ENCODE measurements at regions not wholly inside any gene's neighbourhood (a gene's known extent, or its start where the extent isn't known, plus 50 kb on each side); places are given as distances from the start of the nearest gene placed in this dataset.

GRCh38 chr14:49975276-49975675, 82.4 kb downstream of the ARF6 start:
- no peaks in the 10 kb centered on the region for H3K36me3 ChIP-seq (ENCODE audit: insufficient read depth, low read length, poor library complexity, severe bottlenecking)

GRCh38 chr14:49975799-49976198, 82.9 kb downstream of the ARF6 start:
- no peak for DNase-seq (ENCODE audit: low spot score)
- CTCF ChIA-PET: no interaction called here
- no peaks in the 10 kb centered on the region for H3K9me3 ChIP-seq (ENCODE audit: low read depth, low read length, poor library complexity, severe bottlenecking)
- POLR2A ChIA-PET (ENCODE audit: low non-redundant PET): no interaction called here
- H3K36me3 ChIP-seq (ENCODE audit: insufficient read depth, low read length, poor library complexity, severe bottlenecking): no peaks in the 10 kb centered on the region
- no peaks in the 10 kb centered on the region for H3K27me3 ChIP-seq (replicated peaks; ENCODE audit: insufficient read depth, low read depth, low read length, poor library complexity)
- no peak for TF ChIP-seq CTCF (conservative IDR thresholded peaks at IDR 0.05; ENCODE audit: low read depth, low read length)
- TF ChIP-seq EZH2 (IDR thresholded peaks at IDR 0.05; ENCODE audit: borderline replicate concordance, low read depth, low read length, poor library complexity, severe bottlenecking): no peak
- H3K4me3 ChIP-seq (ENCODE audit: low read depth, low read length, poor library complexity, severe bottlenecking): no peak overlapping the region
- peaks cover 25% of the 10 kb centered on the region for H3K4me1 ChIP-seq (ENCODE audit: insufficient read depth, low read length, poor library complexity, severe bottlenecking)
- no peak overlapping the region for H3K27ac ChIP-seq (ENCODE audit: low read depth, low read length, poor library complexity, severe bottlenecking)
- BruUV-seq (replicated peaks): no TSS peak
- intact Hi-C loops (cut with micrococcal nuclease; ENCODE audit: unreplicated experiment): no loop called here

More at GRCh38 chr14:49975276-49975675, 82.4 kb downstream of the ARF6 start:
- POLR2A ChIA-PET (ENCODE audit: low non-redundant PET): no interaction called here
- Histone ChIP-seq H3K27ac (ENCODE audit: low read depth, low read length, poor library complexity, severe bottlenecking) (no peak overlapping the region), H3K9me3 (ENCODE audit: low read depth, low read length, poor library complexity, severe bottlenecking) (no peaks in the 10 kb centered on the region), H3K27me3 (replicated peaks; ENCODE audit: insufficient read depth, low read depth, low read length, poor library complexity) (no peaks in the 10 kb centered on the region), H3K4me1 (ENCODE audit: insufficient read depth, low read length, poor library complexity, severe bottlenecking) (peaks cover 30% of the 10 kb centered on the region), H3K4me3 (ENCODE audit: low read depth, low read length, poor library complexity, severe bottlenecking) (no peak overlapping the region)
- BruUV-seq (replicated peaks): no TSS peak
- intact Hi-C loops (cut with micrococcal nuclease; ENCODE audit: unreplicated experiment): no loop called here
- TF ChIP-seq EZH2 (IDR thresholded peaks at IDR 0.05; ENCODE audit: borderline replicate concordance, low read depth, low read length, poor library complexity, severe bottlenecking) (no peak), CTCF (conservative IDR thresholded peaks at IDR 0.05; ENCODE audit: low read depth, low read length) (no peak)
- no peak for DNase-seq (ENCODE audit: low spot score)
- CTCF ChIA-PET: no interaction called here

- Histone ChIP-seq H3K4me3 (ENCODE audit: low read depth, low read length, poor library complexity, severe bottlenecking) (no peak overlapping the region), H3K4me1 (ENCODE audit: insufficient read depth, low read length, poor library complexity, severe bottlenecking) (peaks cover 10% of the 10 kb centered on the region), H3K36me3 (ENCODE audit: insufficient read depth, low read length, poor library complexity, severe bottlenecking) (no peaks in the 10 kb centered on the region), H3K9me3 (ENCODE audit: low read depth, low read length, poor library complexity, severe bottlenecking) (no peaks in the 10 kb centered on the region), H3K27me3 (replicated peaks; ENCODE audit: insufficient read depth, low read depth, low read length, poor library complexity) (no peaks in the 10 kb centered on the region), H3K27ac (ENCODE audit: low read depth, low read length, poor library complexity, severe bottlenecking) (no peak overlapping the region)
- ChIA-PET POLR2A (ENCODE audit: low non-redundant PET) (no interaction called here), CTCF (no interaction called here)
- no TSS peak for BruUV-seq (replicated peaks)
- no peak for TF ChIP-seq CTCF (conservative IDR thresholded peaks at IDR 0.05; ENCODE audit: low read depth, low read length)
- no peak for TF ChIP-seq EZH2 (IDR thresholded peaks at IDR 0.05; ENCODE audit: borderline replicate concordance, low read depth, low read length, poor library complexity, severe bottlenecking)
- no peak for DNase-seq (ENCODE audit: low spot score)
- intact Hi-C loops (cut with micrococcal nuclease; ENCODE audit: unreplicated experiment): no loop called here
Measured at GRCh38 chr14:49977126-49977841, 84.4 kb downstream of the ARF6 start.

Measured in A673 (cell line).